Pulmonary artery endothelial cell (primary cell): ENCODE measurements at regions not wholly inside any gene's neighbourhood (a gene's known extent, or its start where the extent isn't known, plus 50 kb on each side); places are given as distances from the start of the nearest gene placed in this dataset.
"Not testable (repeated sequence)": the region's sequence is repeated elsewhere in the genome, so short reads cannot be mapped to it uniquely, and the experiment has no call there.

ENCODE experiments used
- DNase-seq: peaks from one replicate; pipeline ENCODE4 v3.0.0-alpha.2; 2011; ENCODE audit warnings: low read depth, low spot score

GRCh38 chr4:77505275-77505957 lies 100.2 kb upstream of the CXCL13 start:
- no peak for DNase-seq

- DNase-seq: no peak
Observed at GRCh38 chr4:77505958-77506319, 99.7 kb upstream of the CXCL13 start.

- no peak for DNase-seq
Observed at GRCh38 chr4:77510367-77510766, 95.3 kb upstream of the CXCL13 start.

- DNase-seq: no peak
Observed at GRCh38 chr4:77525538-77525937, 80.1 kb upstream of the CXCL13 start.

GRCh38 chr4:77527900-77528299 lies 77.7 kb upstream of the CXCL13 start:
- not testable (repeated sequence) for DNase-seq

- DNase-seq: no peak
Observed at GRCh38 chr4:77538144-77538543, 67.5 kb upstream of the CXCL13 start.

GRCh38 chr4:77538574-77539157 lies 67.0 kb upstream of the CXCL13 start:
- DNase-seq: no peak
